ENCODE measurements at regions not wholly inside any gene's neighbourhood (a gene's known extent, or its start where the extent isn't known, plus 50 kb on each side); places are given as distances from the start of the nearest gene placed in this dataset.

DNA sequence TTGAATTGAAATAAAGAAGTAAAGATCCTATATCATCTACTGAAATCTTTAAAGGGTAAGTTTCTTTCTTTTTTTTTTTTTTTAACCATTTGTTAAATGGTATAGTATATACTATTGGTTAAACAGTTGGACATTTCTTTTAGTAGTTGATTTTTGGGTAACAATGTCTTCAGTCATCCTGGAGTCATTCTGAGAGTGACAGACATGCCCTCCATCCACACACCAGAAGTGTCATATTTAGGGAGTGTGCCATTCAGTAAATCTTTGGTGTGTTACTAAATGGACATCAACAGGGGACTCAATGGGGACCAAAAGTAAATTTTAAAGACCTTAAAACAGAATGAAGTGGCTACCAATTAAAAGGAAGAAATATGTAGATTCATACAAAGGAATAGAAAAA lies 50.8 kb upstream of the SLC39A10 start:
- no peak for DNase-seq

DNA sequence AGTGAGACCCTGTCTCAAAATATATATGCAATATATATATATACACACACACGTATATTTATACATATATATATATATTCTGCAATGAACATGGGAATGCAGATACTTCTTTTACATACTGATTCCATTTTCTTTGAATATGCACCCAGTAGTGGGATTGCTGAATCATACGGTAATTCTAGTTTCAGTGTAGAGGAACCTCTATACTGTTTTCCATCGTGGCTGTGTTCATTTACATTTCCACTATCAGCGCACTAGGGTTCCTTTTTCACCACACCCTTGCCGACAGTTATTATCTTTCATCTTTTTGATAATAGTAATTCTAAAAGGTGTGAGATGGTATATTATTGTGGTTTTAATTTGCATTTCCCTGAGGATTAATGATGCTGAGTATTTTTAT lies 52.3 kb upstream of the SLC39A10 start:
- no peak for DNase-seq

DNA sequence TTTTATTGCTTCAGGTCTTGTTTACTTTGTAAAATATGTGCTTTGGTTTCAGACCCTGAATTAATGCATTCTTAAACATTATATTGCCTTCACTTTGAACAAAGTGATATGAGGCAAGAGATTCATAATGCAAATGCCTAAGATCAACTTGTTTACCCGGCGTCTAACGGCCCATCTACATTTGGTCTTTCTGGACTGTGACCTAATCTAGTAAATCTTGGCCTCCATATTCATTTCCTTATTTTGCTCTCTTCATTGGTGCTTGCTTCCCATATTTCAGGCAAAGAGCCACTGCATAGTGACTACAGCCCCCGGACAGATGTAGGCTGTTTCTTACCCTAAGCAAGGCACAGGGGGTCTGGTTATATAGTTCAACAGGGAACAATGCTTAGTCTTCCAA lies 53.0 kb upstream of the SLC39A10 start:
- DNase-seq: no peak

DNA sequence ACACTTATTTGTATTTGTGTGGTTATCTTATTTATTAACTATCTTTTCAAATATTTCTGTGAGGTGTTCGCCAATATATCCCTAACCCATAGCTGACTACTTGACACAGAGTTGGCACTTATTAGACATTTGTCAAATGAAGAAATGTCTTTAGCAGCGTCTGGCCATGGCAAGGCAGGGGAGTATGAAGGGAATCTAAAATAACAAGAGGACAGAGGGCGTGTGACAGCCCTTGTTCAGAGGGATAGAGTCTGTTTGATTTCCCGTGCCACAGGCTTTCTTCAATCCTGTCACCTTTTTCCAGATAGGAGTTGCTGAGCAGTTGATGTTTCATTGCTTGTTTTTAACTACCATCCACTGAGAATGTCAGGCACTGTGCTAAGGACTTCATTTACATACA lies 53.6 kb upstream of the SLC39A10 start:
- no peak for DNase-seq

DNA sequence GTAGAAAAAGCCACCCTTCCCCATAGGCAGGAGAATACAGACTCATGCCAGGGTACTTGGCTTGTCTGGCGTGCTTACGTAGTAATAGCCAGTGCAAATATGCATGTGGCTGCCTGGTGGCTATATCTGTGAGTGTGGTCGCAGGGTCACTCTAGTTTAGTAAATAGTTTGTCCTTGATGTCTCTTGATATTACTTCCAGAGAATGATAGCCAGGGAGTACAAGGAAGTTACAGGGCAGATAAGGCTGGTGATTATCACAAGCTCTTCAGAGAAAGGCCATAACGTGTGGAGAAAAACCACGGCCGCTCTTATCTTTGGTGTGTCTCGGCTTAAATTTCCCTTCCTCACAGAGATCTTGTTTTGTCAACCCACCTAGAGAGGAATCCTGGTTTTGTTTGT lies 54.3 kb upstream of the SLC39A10 start:
- no peak for DNase-seq

DNA sequence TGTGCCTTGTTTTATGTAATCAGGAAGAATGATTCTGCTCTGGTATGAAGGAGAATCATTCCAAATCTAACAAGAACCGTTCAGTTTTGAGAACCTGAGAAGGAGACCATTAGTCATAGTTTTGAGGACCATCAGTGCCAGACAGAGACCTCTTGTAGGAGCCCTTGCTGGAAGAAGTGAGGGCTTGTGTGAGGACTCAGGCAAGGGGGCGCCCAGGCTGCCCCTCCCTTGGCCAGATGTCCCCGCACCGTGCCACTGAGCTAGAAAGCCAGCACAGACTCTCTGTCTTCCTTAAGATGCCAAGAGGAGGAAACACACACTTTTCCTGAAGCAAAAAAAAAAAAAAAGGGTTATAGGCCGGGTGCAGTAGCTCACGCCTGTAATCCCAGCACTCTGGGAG lies 55.7 kb upstream of the SLC39A10 start:
- no peak for DNase-seq

DNA sequence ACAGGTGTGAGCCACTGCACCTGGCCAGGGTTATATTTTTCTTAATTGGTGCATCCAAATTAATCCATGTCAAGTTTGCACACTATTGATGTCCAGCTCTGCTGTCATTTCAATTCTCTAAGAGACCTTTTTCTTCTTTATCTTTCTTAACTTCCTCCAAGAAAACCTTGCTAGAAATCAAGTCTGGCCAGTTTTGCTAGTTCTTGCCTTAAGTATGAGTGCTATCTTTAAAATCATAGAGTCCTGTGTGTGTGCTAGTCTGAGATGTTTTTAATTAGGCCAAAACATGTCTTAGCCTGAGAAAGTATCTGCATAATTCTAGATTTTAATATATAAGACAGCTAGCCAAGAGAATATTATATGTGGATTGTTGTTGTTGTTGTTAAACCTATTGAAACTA lies 56.2 kb upstream of the SLC39A10 start:
- DNase-seq: no peak

DNA sequence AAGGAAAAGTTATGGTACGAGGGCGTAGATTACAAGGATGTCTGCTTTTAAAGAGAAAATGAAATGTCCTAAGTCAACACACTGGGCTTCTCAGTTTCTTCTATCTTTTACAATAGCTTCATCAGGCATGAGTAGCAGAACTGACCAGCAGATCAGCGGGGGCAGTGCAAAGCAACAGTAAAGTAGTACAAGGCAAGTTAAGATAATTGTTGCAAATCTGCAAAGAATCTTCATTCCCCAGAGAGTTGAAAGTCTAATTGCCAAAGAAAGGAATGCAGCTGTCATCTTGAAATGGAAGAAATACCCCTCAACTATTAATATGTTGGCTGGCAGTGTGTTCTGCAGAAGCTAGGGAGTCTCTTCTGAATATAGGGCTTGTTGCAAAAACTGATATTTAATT lies 60.2 kb upstream of the SLC39A10 start:
- no peak for DNase-seq

DNA sequence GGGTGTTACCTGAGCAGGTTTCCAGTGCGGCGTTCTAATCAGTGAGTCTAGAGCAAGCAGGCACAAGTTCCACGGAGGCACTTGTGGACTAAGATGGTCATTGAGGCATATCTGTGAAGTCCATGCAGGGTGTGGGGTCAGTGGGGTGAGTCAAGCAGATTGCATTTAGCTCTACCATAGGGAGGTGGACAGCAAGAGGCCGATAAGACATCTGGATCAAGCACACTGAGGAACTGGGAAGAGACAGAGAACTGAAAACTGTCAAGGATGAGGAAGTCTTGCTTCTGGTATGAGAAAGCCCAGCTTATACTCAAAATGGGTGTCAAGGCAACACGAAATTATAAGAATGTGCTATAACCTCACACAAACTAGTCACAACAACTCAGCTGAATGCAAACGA lies 61.2 kb upstream of the SLC39A10 start:
- no peak for DNase-seq

DNA sequence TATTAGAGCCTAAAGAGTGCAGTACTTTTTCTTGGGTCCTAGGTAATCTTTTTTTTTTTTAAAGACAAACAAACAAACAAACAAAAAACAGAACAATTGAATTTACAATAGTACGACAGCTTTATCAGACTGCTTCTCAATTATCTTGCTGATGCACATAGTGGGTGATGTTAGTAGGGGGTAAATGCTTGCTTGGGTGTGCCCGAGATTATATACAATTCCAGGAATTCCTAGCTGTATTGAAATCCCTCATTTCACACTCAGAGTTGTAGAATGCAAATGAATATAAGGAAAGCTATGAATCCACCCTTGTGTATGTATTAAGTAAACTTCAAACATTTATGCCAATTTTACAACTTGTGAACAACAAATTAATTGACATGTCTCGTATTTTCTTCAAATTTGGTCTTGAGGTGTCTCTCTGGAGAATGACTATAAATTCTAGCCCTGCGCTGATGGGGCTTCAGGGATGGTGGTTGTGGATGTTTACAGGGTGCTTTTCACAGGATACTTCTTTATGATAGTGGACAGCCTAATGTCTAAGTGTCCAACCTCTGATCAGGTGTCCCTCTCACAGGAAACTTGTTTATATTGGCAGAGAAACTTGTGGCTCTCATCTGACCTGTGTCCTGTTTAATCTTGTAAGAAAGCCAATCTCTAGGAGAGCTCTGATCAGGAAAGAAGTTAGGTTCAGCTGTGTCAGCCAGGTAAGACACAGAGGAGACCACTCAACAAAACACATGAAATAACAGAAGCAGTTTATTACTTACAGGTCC lies 61.9 kb upstream of the SLC39A10 start:
- DNase-seq: no peak

DNA sequence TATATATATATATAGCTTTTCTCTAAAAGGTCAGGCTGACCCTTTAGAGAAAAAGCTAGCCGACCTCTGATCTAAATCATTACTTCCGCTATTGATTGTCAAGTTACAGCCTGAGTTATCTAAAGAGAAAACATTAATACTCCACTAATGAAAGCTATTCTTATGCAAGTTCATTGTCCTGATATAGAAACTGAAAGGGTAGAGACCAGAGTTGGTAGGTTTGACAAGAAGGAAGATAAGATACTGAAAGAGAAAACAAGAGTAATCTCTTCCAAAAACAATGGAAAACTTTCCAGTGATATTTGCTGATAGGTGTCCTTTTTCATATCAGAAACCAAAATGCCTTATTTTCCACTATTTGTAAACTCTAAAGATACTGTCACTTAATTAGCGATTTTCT lies 62.8 kb upstream of the SLC39A10 start:
- no peak for DNase-seq

DNA sequence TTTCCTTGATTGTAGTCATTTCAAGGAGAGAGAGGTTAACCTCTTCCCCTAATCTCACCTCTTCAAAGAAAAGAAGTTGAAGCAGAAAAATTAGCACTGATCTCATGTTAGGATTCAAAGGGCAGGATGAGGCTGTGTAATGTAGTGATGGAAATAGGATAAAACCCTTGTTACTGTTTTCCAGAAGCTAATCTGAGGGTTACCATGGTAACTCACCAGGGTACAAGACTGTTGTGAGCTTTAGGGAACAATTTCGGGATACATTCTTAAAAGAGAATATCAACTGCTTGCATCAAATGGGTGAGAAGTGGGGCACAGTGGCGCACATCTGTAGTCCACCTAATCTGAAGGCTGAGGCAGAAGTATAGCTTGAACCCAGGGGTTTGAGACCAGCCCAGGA lies 64.9 kb upstream of the SLC39A10 start:
- DNase-seq: no peak

DNA sequence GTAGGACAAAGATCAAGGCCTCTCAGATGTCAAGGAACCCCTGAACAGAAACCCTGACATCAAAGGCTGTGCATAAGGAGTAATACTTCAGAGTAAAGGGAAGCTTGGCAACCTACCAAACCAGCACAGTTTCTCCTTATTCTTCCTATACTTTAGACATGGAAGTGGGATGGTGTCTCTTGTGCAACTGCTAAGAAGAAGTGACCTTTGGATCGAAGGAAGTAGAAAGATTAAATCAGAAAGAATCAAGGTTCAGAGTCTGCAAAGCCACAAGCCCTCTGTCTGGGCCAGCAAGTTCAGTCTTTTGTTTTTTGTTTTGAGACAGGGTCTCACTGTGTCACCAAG lies 66.2 kb upstream of the SLC39A10 start:
- DNase-seq: no peak

DNA sequence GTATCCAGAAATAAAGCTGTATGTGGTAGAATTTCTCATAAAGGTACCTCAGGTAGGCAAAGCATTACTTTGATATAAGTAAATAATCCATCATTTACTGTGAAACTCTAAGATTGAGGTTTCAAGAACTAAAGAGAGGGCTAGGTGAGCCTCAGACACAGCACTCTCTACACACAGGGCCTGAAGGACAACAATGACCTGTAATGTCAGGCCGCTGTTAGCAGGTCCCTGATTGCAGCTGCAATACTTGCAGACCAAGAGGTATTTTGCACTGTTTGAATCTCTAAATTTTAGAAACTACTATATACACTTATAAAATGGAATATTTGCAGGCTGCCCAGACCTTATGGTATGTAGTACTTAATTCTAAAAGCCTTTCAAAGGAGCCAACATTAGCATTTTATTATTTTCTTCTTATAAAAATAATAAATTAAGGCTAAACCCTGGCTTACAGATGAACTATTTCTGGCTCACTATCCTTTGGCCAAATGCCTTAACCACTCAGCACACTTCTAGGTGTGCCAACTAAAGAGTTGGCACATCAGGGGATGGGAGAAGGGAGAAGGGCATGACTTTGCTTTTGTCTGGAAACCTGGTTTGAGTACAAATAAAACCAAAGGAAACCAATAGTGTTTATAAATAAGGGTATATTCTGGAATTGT lies 66.7 kb upstream of the SLC39A10 start:
- DNase-seq: no peak

DNA sequence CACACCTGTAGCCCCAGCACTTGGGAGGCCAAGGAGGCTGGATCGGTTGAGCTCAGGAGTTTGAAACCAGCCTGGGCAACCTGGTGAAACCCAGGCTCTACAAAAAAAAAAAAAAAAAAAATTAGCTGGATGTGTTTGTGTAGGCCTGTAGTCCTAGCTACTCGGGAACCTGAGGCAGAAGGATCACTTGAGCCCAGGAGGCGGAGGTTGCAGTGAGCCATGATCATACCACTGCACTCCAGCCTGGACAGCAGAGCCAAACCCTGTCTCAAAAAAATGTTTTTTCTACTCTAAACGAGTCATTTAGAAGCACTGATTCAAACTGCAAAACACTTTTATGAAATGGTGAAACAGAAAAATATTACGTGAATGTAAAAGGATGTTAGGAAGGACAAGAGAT lies 69.1 kb upstream of the SLC39A10 start:
- no peak for DNase-seq

DNA sequence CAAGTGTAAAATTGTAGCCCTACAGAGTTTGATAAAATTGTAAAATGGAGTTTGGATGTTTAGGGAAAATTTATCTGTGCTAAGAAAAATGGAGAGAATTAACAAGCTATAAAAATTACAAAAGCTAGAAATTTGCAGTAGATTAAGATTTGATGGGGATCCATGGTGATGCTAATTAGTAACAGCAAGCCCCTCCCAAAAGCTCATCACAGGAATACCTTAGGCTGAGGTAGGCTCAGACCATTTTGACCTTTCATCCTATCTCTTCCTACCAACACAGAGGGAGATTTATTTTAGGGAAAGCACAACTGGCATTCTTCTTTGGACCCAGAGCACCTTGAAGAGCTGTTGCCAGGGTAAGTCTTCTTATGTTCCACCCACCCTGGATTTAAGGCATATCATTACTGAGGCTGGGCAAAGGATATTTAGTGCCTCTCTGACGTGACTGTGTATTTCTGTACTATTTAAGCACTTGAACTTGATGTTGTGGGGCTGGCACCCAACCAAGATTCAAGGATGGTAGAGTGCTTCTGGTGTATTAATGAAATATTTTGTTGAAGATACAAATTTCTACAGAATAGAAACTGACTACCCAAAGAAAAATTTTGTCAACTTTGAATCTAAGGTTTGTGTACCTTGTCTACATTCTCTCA lies 70.8 kb upstream of the SLC39A10 start:
- DNase-seq: no peak

DNA sequence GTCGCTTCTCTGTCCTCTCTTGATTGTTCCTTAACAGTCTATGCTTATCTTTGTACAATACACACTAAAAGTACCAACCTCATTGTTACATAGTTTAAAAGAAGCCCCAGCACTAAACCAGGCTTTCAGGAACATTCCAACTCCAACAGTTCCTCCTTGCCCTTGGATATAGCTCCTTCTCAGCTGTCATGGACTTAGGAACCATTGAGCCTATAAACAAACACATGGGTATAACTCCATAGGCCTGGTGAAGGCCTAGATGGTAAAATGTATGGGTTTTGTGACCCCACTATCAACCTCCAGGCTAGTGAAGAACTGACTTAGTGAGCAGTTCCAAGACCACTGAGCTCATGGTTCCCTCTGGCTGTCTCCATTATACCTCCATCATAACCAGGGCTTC lies 74.8 kb upstream of the SLC39A10 start:
- no peak for DNase-seq

DNA sequence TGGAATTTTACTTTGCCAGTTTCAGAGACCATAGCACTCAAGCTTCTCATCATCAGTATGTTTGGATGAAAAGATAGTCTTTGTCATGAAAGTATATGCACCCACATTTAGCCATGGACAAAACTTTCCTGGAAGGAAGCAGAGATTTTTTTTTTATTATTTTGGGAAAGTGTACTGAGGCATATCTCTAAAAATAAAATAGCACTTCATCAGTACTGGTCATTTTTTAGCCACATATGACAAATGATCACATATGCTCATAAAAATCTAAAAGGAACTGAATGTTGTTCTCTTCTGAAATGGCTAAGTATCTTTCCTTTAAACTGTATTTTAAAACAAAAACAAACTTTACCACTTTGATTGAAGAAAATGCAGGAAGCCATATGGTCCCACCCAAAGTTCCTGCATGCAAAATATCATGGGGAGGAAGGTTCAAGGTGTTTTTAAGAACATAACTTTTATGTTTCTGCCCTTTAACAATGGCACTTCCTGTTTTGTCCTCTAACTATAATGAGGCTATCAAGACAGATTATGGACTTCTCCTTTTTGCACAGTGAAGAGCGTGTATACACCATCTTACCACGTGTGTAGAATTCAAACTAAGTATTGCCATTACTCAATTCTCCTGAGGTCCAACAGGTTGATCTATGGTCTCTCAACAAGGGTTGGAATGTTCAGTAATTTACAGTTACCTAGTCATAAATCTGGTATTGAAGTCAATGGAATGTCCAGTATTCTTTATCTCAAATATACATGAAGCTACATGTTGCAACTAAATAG lies 77.1 kb upstream of the SLC39A10 start:
- no peak for DNase-seq

DNA sequence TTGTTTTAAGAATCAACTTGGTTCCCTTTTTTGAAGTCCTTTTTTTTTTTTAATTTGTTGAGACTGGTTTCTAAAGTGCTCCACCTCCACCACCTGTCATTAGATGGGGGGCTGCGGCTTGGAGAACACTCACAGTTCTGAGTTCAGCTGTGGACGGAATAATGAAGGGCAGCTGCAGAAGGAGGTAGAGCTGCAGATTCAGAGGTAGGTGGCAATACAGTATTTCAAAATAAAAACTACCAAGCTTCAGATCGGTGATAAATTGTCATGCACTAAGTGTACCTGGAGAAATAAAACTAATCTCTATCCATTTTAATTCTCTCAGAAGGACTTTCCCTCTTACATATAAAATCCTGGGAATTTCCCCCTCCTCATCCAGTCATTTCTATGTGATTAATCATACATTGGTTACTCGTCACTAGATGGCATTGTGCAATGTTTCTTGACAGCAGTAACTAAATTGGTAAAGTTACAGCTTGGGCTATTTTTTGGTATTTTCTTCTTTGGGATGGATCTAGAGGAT lies 81.1 kb upstream of the SLC39A10 start:
- no peak for DNase-seq

DNA sequence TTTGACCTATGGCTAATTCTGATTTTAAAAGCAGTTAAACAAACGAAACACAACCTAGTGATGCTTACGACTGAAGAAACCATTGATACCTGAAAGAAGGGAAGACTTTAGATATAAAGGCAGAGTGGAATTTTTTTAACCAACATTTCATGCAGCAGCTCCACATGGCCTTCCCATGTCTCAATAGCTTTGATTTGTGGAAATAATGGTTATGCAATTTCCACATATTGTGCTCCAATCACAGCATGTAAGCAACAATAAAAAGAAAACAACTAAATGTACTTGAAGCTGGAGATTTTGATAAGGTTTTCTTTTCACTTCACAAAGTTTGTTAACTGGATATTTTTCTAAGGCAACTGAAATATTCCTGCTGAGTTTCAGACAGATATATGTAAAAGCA lies 82.0 kb upstream of the SLC39A10 start:
- DNase-seq: no peak

DNA sequence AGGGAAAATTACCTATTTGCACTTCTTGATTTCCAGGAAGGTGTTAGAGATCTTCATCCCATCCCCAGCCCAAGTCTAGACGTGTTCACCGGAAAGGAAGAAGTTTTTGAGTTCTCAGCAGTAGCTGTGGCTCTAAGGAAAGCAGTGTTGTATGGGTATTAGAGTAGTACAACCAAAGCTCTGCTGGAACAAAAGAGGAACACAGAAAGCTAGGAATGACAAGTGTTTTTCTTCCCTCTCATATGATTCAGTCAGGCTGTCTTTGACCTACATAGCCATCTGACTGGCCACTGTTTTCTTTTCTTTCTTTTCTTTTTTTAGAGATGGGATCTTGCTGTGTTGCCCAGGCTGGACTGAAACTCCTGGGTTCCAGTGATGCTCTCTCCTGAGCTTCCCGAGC lies 82.7 kb upstream of the SLC39A10 start:
- DNase-seq: no peak

DNA sequence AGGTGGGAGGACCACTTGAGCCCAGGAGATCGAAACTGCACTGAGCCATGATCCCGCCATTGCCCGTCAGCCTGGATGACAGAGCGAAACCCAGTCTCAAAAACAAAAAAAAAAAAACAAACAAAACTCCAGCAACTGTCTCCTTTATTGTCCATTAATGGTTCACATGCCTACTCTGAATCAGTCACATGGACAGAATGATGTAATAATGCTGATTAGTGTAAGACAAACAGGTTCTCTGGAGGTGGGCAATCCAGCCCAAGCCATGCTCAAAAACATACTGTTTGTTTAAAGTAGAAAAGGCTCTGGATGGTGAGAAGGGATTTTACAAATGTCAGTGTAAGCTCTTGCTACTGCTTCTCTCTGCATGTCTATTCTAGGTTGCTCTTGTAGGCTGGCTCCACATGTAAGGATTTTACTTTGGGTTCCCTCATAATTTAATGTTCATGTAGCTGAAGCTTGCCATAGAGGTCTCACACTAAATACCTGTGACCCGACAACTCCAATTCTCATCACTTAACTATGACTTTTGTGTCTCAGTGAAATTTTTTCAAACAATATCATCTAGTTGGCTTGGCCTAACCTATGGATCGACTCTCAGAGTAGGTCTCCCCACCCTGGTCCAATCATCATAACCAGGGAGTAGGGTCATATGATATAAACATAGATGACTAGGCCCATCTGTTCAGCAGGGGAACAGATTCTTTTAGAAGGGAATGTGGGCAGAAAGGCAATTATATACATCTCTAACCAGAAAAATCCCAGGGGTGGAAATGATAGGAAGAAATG lies 83.9 kb upstream of the SLC39A10 start:
- no peak for DNase-seq

DNA sequence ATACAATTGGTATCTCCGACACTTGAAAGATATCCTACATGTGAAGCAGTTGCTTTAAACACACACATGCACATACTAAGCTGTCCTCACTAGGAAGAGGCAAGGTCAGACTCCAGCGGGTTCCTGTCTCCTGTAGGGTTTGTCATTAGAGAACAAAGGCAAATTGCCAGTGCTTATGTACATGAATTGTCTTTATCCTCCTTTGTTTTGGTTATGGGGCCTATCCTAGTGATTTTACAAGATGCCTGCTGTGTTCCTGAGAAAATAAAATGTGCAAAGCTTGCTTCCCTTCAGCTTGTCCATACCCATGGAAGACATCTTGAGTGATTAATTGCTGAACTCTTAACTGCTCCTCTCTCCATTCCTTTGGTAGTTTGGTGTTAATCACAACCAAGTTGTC lies 86.7 kb upstream of the SLC39A10 start:
- DNase-seq: no peak

Data from SHP77 (cell line).